Adrenal gland (tissue), 9 donors: ENCODE measurements at regions not wholly inside any gene's neighbourhood (a gene's known extent, or its start where the extent isn't known, plus 50 kb on each side); places are given as distances from the start of the nearest gene placed in this dataset.
"Not testable (repeated sequence)": the region's sequence is repeated elsewhere in the genome, so short reads cannot be mapped to it uniquely, and the experiment has no call there.

ENCODE experiments used
- DNase-seq, 7 donors: peaks; one replicate each; pipeline ENCODE4 v3.0.0-alpha.2; 2019 to 2020
- H3K27ac ChIP-seq, 5 donors: fragments of 200-600 bp; sonication (generic) in 4 of 5; 1 replicate in 3 of 5; 2 replicates in 2 of 5; pipeline versions ENCODE4 v1.5.1 to v1.8.0; 2016 to 2020; ENCODE audit warnings: mild to moderate bottlenecking in 1 of 5
- H3K27me3 ChIP-seq: fragments of 200-600 bp; 2 replicates; pipeline ENCODE4 v1.8.0; 2021
- H3K36me3 ChIP-seq, 2 donors: fragments of 200-600 bp; replicated peaks in 1 of 2; 1 replicate in 1 of 2; 2 replicates in 1 of 2; pipeline versions ENCODE4 v1.5.1 to v1.8.0; 2018 to 2022
- H3K4me1 ChIP-seq, 2 donors: fragments of 200-600 bp; replicated peaks in 1 of 2; 1 replicate in 1 of 2; 2 replicates in 1 of 2; pipeline versions ENCODE4 v1.5.1 to v1.8.0; 2018 to 2021
- H3K4me3 ChIP-seq, 4 donors: fragments of 200-600 bp; sonication (generic) in 3 of 4; one replicate each; pipeline ENCODE4 v1.5.1; 2016 to 2018
- H3K9me3 ChIP-seq, 3 donors: fragments of 200-600 bp; sonication (generic) in 1 of 3; replicated peaks in 1 of 3; 1 replicate in 2 of 3; 2 replicates in 1 of 3; pipeline versions ENCODE4 v1.5.1 to v1.8.0; 2016 to 2021
- CTCF ChIP-seq, 6 experiments: fragments of 450-650 bp in 4 of 6; fragments of 200-600 bp in 2 of 6; sonication (generic) in 1 of 6; IDR thresholded peaks; 1 replicate in 5 of 6; 2 replicates in 1 of 6; pipeline versions ENCODE4 v1.5.1 to v1.8.0; 2016 to 2021; ENCODE audit warnings: antibody characterized with exemption in 6 of 6, mild to moderate bottlenecking in 2 of 6, moderate library complexity in 1 of 6
- POLR2A ChIP-seq, 2 donors: fragments of 450-650 bp; IDR thresholded peaks; one replicate each; pipeline ENCODE4 v1.6.1; 2017; ENCODE audit warnings: antibody characterized with exemption in 2 of 2, mild to moderate bottlenecking in 2 of 2, moderate library complexity in 1 of 2
- WGBS, 4 donors: extraction: QIAGEN DNeasy Blood & Tissue Kit in 2 of 4; methylation state at CpG; one replicate each; pipeline versions ENCODE4 v1.1.5 to v1.1.7; 2013 to 2017; 5-methylcytosine and 5-hydroxymethylcytosine counted together
- intact Hi-C, 2 donors: fragments of 100-400 bp; cut with DNase I; formaldehyde crosslinking; loops; one replicate each; pipeline versions ENCODE4 v1.14.1 to v1.15.0; 2022 to 2023
- donor health status: healthy with polysubstance abuse.
- donor health status: Bipolar disorder and iron deficiency.
- donor health status: DM: yes; HTN: yes; CAD: no.
- donor health status: DM: no; HTN: no; CAD: no.
- donor health status: DM: no; HTN: no; CAD: no.

GRCh38 chr17:79556271-79556670 lies 54.6 kb downstream of the RBFOX3 start:
- peaks cover 0 to 11% (median 0%) of the 10 kb centered on the region in 3 donors for H3K9me3 ChIP-seq
- TF ChIP-seq POLR2A (IDR thresholded peaks at IDR 0.05), result no peak
- TF ChIP-seq CTCF (IDR thresholded peaks at IDR 0.05), result no peak
- no peaks in the 10 kb centered on the region for H3K4me1 ChIP-seq
- peaks cover 10% of the 10 kb centered on the region for H3K27me3 ChIP-seq
- no peak for DNase-seq
- no peak overlapping the region for H3K4me3 ChIP-seq
- 34 to 41% (median 37%) methylated on average over 9 of the region's 9 CpGs for WGBS, 4 donors
- no peak overlapping the region for H3K27ac ChIP-seq
- intact Hi-C loops, result no loop called here
- H3K36me3 ChIP-seq, result no peaks in the 10 kb centered on the region

- no peak for TF ChIP-seq POLR2A (IDR thresholded peaks at IDR 0.05)
- no peak for TF ChIP-seq CTCF (IDR thresholded peaks at IDR 0.05)
- H3K27ac ChIP-seq, result no peak overlapping the region
- no peak for DNase-seq
- WGBS, 4 donors, result 79 to 89% (median 89%) methylated on average over 5 of the region's 5 CpGs
- H3K27me3 ChIP-seq, result peaks cover 10% of the 10 kb centered on the region
- intact Hi-C loops, result no loop called here
- H3K4me3 ChIP-seq, result no peak overlapping the region
- peaks cover 0 to 11% (median 0%) of the 10 kb centered on the region in 3 donors for H3K9me3 ChIP-seq
- H3K4me1 ChIP-seq, result no peaks in the 10 kb centered on the region
- H3K36me3 ChIP-seq, result no peaks in the 10 kb centered on the region
Measured at GRCh38 chr17:79555543-79555942, 55.3 kb downstream of the RBFOX3 start.

GRCh38 chr17:79554346-79554745 lies 56.5 kb downstream of the RBFOX3 start:
- H3K4me3 ChIP-seq, intact Hi-C loops, H3K36me3 ChIP-seq, DNase-seq, H3K27me3 ChIP-seq, H3K4me1 ChIP-seq, H3K27ac ChIP-seq: not testable (repeated sequence)
- WGBS, 4 donors, result 77 to 86% (median 79%) methylated on average over 3 to 5 of the region's 5 CpGs
- H3K9me3 ChIP-seq, result peaks cover 0 to 11% (median 0%) of the 10 kb centered on the region in 3 donors

GRCh38 chr17:79552824-79553223 lies 58.0 kb downstream of the RBFOX3 start:
- WGBS, 4 donors, result 69 to 81% (median 75%) methylated on average over 1 of the region's 1 CpG
- peaks cover 4% of the 10 kb centered on the region for H3K27me3 ChIP-seq
- DNase-seq, result no peak
- H3K36me3 ChIP-seq, result no peaks in the 10 kb centered on the region
- no peak overlapping the region for H3K27ac ChIP-seq
- H3K9me3 ChIP-seq, result peaks cover 0 to 11% (median 0%) of the 10 kb centered on the region in 3 donors
- no peaks in the 10 kb centered on the region for H3K4me1 ChIP-seq
- intact Hi-C loops, result no loop called here
- H3K4me3 ChIP-seq, result no peak overlapping the region
- TF ChIP-seq CTCF (IDR thresholded peaks at IDR 0.05) (no peak), POLR2A (IDR thresholded peaks at IDR 0.05) (no peak)

- TF ChIP-seq POLR2A (IDR thresholded peaks at IDR 0.05), result no peak
- TF ChIP-seq CTCF (IDR thresholded peaks at IDR 0.05), result no peak
- intact Hi-C loops, result no loop called here
- no peak overlapping the region for H3K4me3 ChIP-seq
- H3K4me1 ChIP-seq, result no peaks in the 10 kb centered on the region
- peaks cover 4% of the 10 kb centered on the region for H3K27me3 ChIP-seq
- no peak for DNase-seq
- H3K36me3 ChIP-seq, result no peaks in the 10 kb centered on the region
- H3K27ac ChIP-seq, result no peak overlapping the region
- 70 to 87% (median 84%) methylated on average over 3 of the region's 3 CpGs for WGBS, 4 donors
- peaks cover 0 to 11% (median 0%) of the 10 kb centered on the region in 3 donors for H3K9me3 ChIP-seq
Measured at GRCh38 chr17:79552405-79552804, 58.4 kb downstream of the RBFOX3 start.
